IMR-90 (cell line): ENCODE measurements at regions not wholly inside any gene's neighbourhood (a gene's known extent, or its start where the extent isn't known, plus 50 kb on each side); places are given as distances from the start of the nearest gene placed in this dataset.

Experiments
- ATAC-seq: fragments of 200-7000 bp; cut with Tn5 transposase; 2 replicates; pipeline ENCODE4 v1.9.1; 2020; ENCODE audit warnings: low read depth, mild to moderate bottlenecking, moderate library complexity
- BruUV-seq: library from RNA; stranded (reverse); fragments of 400-500 nt; replicated peaks from 2 replicates; lab custom pipeline; 2021; lab: Mats Ljungman, UMichigan
- CTCF ChIA-PET: fragments of 300-600 bp; formaldehyde crosslinking; extraction: SDS; loops from one replicate; lab custom pipeline; 2021; ENCODE audit warnings: antibody characterized with exemption; lab: Yijun Ruan, JAX
- POLR2A ChIA-PET: fragments of 300-600 bp; sonication (Branson Sonifier 250); formaldehyde crosslinking; loops from one replicate; lab custom pipeline; 2022; ENCODE audit warnings: antibody characterized with exemption; ENCODE audit not compliant: unreplicated experiment; lab: Charles Lee
- DNase-seq: peaks from one replicate; pipeline ENCODE4 v3.0.0; 2013
- H2AFZ ChIP-seq: replicated peaks from 2 replicates; pipeline ENCODE3; 2013; ENCODE audit warnings: low read length, mild to moderate bottlenecking; ENCODE audit not compliant: poor library complexity
- H2AK5ac ChIP-seq: 2 replicates; pipeline ENCODE4 v1.6.1; 2013; ENCODE audit warnings: low read depth, low read length, inconsistent platforms
- H2AK9ac ChIP-seq: replicated peaks from 2 replicates; pipeline ENCODE3; 2013; ENCODE audit warnings: mild to moderate bottlenecking, low read depth, low read length, moderate library complexity; ENCODE audit not compliant: poor library complexity
- H2BK120ac ChIP-seq: 2 replicates; pipeline ENCODE4 v1.6.1; 2013; ENCODE audit warnings: low read depth, low read length, inconsistent platforms
- H2BK15ac ChIP-seq: 3 replicates; pipeline ENCODE4 v1.6.1; 2013; ENCODE audit warnings: low read depth, low read length, inconsistent platforms
- H2BK20ac ChIP-seq: 2 replicates; pipeline ENCODE4 v1.6.1; 2013; ENCODE audit warnings: low read depth, mild to moderate bottlenecking, inconsistent platforms, low read length, moderate library complexity
- H2BK5ac ChIP-seq: 2 replicates; pipeline ENCODE4 v1.6.1; 2013; ENCODE audit warnings: mild to moderate bottlenecking, low read depth, low read length, inconsistent platforms; ENCODE audit not compliant: poor library complexity, severe bottlenecking
- H3K14ac ChIP-seq: replicated peaks from 2 replicates; pipeline ENCODE4 v1.6.1; 2013; ENCODE audit warnings: low read depth, low read length, inconsistent platforms
- H3K18ac ChIP-seq: 2 replicates; pipeline ENCODE4 v1.6.1; 2013; ENCODE audit warnings: low read depth, low read length, control low read depth
- H3K23ac ChIP-seq: 2 replicates; pipeline ENCODE4 v1.6.1; 2013; ENCODE audit warnings: low read depth, low read length, inconsistent platforms
- H3K27ac ChIP-seq: 2 replicates; pipeline ENCODE4 v1.5.1; 2013; ENCODE audit warnings: mild to moderate bottlenecking, control low read depth, low read length; ENCODE audit not compliant: insufficient read depth
- H3K27me3 ChIP-seq: 2 replicates; pipeline ENCODE4 v1.6.1; 2013; ENCODE audit warnings: low read length; ENCODE audit not compliant: control insufficient read depth, insufficient read depth
- H3K36me3 ChIP-seq: 2 replicates; pipeline ENCODE4 v1.6.1; 2013; ENCODE audit warnings: low read length, mixed read lengths; ENCODE audit not compliant: control insufficient read depth, insufficient read depth
- H3K4ac ChIP-seq: 2 replicates; pipeline ENCODE4 v1.6.1; 2013; ENCODE audit warnings: low read depth, low read length, inconsistent platforms
- H3K4me1 ChIP-seq: 2 replicates; pipeline ENCODE4 v1.6.1; 2013; ENCODE audit warnings: low read length, mixed read lengths; ENCODE audit not compliant: control insufficient read depth, insufficient read depth
- H3K4me2 ChIP-seq: 2 replicates; pipeline ENCODE4 v1.6.1; 2013; ENCODE audit warnings: low read depth, mild to moderate bottlenecking, control low read depth, low read length, moderate library complexity
- H3K4me3 ChIP-seq: 2 replicates; pipeline ENCODE4 v1.5.1; 2013; ENCODE audit warnings: low read depth, mild to moderate bottlenecking, control low read depth, low read length, moderate library complexity; ENCODE audit not compliant: insufficient read depth
- H3K56ac ChIP-seq: 2 replicates; pipeline ENCODE4 v1.6.1; 2013; ENCODE audit warnings: low read length, inconsistent platforms; ENCODE audit not compliant: insufficient read depth; ENCODE audit errors: extremely low read depth
- H3K79me1 ChIP-seq, 2 experiments: 2 replicates each; pipeline ENCODE4 v1.6.1; 2013; ENCODE audit warnings: low read length in 2 of 2, inconsistent platforms in 1 of 2, low read depth in 1 of 2
- H3K9ac ChIP-seq: 2 replicates; pipeline ENCODE4 v1.6.1; 2013; ENCODE audit warnings: low read depth, low read length, control low read depth
- H3K9me1 ChIP-seq: 2 replicates; pipeline ENCODE4 v1.6.1; 2013; ENCODE audit warnings: low read length, inconsistent platforms; ENCODE audit not compliant: insufficient read depth
- H3K9me3 ChIP-seq: 2 replicates; pipeline ENCODE4 v1.6.1; 2013; ENCODE audit warnings: low read length; ENCODE audit not compliant: control insufficient read depth, insufficient read depth
- H4K20me1 ChIP-seq: 2 replicates; pipeline ENCODE4 v1.6.1; 2013; ENCODE audit warnings: low read length, inconsistent platforms; ENCODE audit not compliant: insufficient read depth
- H4K5ac ChIP-seq: 2 replicates; pipeline ENCODE4 v1.6.1; 2013; ENCODE audit warnings: mild to moderate bottlenecking, low read depth, low read length, control low read depth
- H4K8ac ChIP-seq, 2 experiments: 2 replicates each; pipeline ENCODE4 v1.6.1; 2013; ENCODE audit warnings: low read depth in 2 of 2, low read length in 2 of 2, control low read depth in 1 of 2, inconsistent platforms in 1 of 2
- H4K91ac ChIP-seq: 2 replicates; pipeline ENCODE4 v1.6.1; 2013; ENCODE audit warnings: low read depth, low read length, inconsistent platforms; ENCODE audit not compliant: insufficient read depth
- BHLHE40 ChIP-seq: fragments of 150-350 bp; IDR thresholded peaks from 2 replicates; pipeline ENCODE4 v1.6.1; 2016; ENCODE audit warnings: mild to moderate bottlenecking, low read depth, low read length
- CEBPB ChIP-seq: IDR thresholded peaks from 2 replicates; pipeline ENCODE4 v1.6.1; 2012; ENCODE audit warnings: low read depth, low read length, improper control_type of control experiment
- CHD1 ChIP-seq: IDR thresholded peaks from 2 replicates; pipeline ENCODE4 v1.6.1; 2012; ENCODE audit warnings: low read depth, low read length, improper control_type of control experiment
- MAFK ChIP-seq: IDR thresholded peaks from 2 replicates; pipeline ENCODE4 v1.6.1; 2012; ENCODE audit warnings: low read depth, low read length, improper control_type of control experiment
- MAZ ChIP-seq: IDR thresholded peaks from 2 replicates; pipeline ENCODE4 v1.6.1; 2012; ENCODE audit warnings: low read depth, mild to moderate bottlenecking, low read length, improper control_type of control experiment, moderate library complexity, borderline replicate concordance
- NFE2L2 ChIP-seq: fragments of 150-350 bp; IDR thresholded peaks from 2 replicates; pipeline ENCODE4 v1.6.1; 2016; ENCODE audit warnings: low read depth, mild to moderate bottlenecking, low read length
- POLR2A ChIP-seq: IDR thresholded peaks from 2 replicates; pipeline ENCODE4 v1.6.1; 2012; ENCODE audit warnings: mild to moderate bottlenecking, low read depth, low read length
- RAD21 ChIP-seq: IDR thresholded peaks from 2 replicates; pipeline ENCODE4 v1.6.1; 2012; ENCODE audit warnings: low read length, improper control_type of control experiment
- RCOR1 ChIP-seq: IDR thresholded peaks from 2 replicates; pipeline ENCODE4 v1.6.1; 2012; ENCODE audit warnings: mild to moderate bottlenecking, low read length, improper control_type of control experiment; ENCODE audit not compliant: insufficient replicate concordance
- RFX5 ChIP-seq: IDR thresholded peaks from 2 replicates; pipeline ENCODE4 v1.8.0; 2012; ENCODE audit warnings: low read depth, mild to moderate bottlenecking, low read length, moderate library complexity
- SMC3 ChIP-seq: fragments of 150-350 bp; IDR thresholded peaks from 2 replicates; pipeline ENCODE4 v1.6.1; 2016; ENCODE audit warnings: low read depth, mild to moderate bottlenecking, antibody characterized with exemption, low read length, moderate library complexity
- WGBS, 2 experiments: methylation state at CpG; one replicate each; pipeline versions ENCODE4 v1.1.5 to v1.1.7; 2013; ENCODE audit warnings: missing lambda C conversion rate in 2 of 2; ENCODE audit not compliant: insufficient read length in 1 of 2; ENCODE audit errors: extremely low coverage in 2 of 2; 5-methylcytosine and 5-hydroxymethylcytosine counted together
- dilution Hi-C: fragments of 300-500 bp; cut with HindIII; formaldehyde crosslinking; loops from one replicate; pipeline ENCODE4 v1.14.3; 2018; ENCODE audit warnings: low sequenced_read_pairs; ENCODE audit not compliant: unreplicated experiment
- in situ Hi-C: fragments of 300-500 bp; cut with MboI; formaldehyde crosslinking; loops from 3 replicates; pipeline ENCODE4 v1.14.3; 2019; ENCODE audit warnings: low sequenced_read_pairs, inconsistent platforms, mixed read lengths
- intact Hi-C: fragments of 100-400 bp; cut with micrococcal nuclease; formaldehyde crosslinking; loops from 2 replicates; pipeline ENCODE4 v1.10.0; 2022
- TF ChIP-seq, protein P1 (sequence below): fragments of 150-350 bp; IDR thresholded peaks from 2 replicates; pipeline ENCODE4 v1.6.1; 2016; ENCODE audit warnings: low read depth, mild to moderate bottlenecking, low read length, moderate library complexity, borderline replicate concordance
- TF ChIP-seq, protein P2 (sequence below): fragments of 150-350 bp; IDR thresholded peaks from 2 replicates; pipeline ENCODE4 v1.6.1; 2017; ENCODE audit warnings: mild to moderate bottlenecking, antibody characterized with exemption, low read length, low read depth

DNA sequence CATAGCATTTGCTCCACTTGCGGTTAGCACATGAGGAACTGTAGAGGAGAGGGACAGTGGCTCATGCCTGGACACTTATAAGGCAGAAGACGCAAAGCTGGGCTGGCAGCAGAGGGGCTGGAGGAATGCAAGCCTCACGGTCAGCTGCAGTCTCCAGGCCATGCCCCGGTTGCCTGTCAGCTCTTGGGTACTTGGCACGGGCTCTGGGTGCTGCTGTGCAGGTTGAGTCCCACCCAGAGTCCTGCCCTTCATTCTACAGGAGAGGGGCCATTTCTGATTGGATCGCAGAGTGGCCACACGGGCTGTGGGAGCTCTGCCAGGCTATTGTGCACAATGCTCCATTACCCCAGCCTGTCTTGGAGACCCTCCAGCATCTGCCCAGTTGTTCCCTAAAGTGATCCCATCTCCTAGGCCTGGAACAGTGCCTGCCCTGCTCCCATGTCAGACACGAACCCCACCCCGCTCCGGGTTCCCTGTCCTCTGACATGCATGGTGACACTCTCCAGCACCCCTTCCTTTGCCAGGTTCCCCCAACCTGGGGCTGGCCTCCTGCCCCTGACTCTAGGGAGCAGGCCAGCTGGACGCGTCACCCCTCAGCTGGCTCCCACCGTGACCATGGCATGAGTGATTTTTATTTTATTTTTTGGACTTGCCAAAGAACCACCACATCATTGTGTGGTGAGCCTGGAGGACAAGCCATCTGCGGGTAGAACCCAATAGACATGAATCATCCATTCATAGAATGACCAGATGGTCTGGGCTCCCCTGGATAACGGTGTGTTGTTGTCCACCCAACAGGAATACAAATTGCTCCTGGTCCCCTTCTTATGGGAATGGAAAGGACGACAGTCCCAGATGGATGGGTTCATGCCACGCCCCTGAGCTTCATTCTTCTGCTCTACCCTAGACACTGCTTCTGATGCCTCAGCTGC, 51.0 kb upstream of the KLF13 start (continued):
- no peak for TF ChIP-seq RCOR1

DNA sequence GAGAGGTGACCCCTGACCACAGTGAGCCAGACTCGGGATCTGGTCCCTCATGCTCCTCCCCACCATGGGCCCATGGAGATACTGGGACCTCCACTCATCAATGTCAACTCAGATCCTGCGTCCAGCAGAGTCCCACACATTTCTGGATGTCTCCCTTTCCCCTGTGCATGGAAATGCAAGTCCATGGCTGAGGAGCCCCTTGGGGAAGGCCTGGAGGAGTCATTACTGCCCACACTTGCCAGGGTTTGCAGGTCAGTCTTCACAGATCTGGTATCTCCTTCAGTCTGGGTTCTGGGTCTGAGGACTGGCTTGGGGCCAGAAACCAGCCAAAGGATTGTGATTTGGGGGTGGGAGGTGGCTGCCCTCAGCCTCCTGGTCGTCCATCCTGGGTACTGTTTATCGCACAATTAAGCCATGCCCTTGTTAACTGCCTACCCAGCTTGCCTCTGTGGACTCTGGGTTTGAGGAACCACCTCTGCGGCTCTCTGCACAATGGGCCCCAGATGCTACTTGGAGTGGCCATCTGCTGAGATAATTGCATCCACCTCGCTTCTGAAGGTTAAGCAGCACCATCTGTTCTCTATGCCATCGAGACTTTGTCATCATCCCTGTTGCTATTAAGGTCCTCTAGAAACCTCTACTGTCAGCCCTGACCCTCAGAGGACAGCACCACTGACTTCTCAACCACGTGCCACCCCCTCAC, 49.9 kb upstream of the KLF13 start:
- no peak overlapping the region for H2AFZ ChIP-seq
- no peak overlapping the region for H3K18ac ChIP-seq
- no peak overlapping the region for H3K9ac ChIP-seq
- WGBS, 2 experiments, result 38% methylated on average over 2 of the region's 8 CpGs; no CpG with 5 or more reads in 1 of the 2 experiments
- no peak overlapping the region for H3K4ac ChIP-seq
- no peak overlapping the region for H3K14ac ChIP-seq
- H3K4me2 ChIP-seq, result no peak overlapping the region
- POLR2A ChIA-PET, result no interaction called here
- DNase-seq, result no peak
- peaks cover 14% of the 10 kb centered on the region for H3K27me3 ChIP-seq
- no peaks in the 10 kb centered on the region for H3K79me1 ChIP-seq
- no peak overlapping the region for H4K91ac ChIP-seq
- H2BK15ac ChIP-seq, result no peak overlapping the region
- H2BK20ac ChIP-seq, result no peak overlapping the region
- dilution Hi-C loops, result no loop called here
- H3K4me1 ChIP-seq, result no peaks in the 10 kb centered on the region
- H3K9me1 ChIP-seq, result no peaks in the 10 kb centered on the region
- TF ChIP-seq BHLHE40, result no peak
- no peak for TF ChIP-seq POLR2A
- TF ChIP-seq RCOR1, result no peak
- TF ChIP-seq MAZ, result no peak
- no peak for TF ChIP-seq NFE2L2
- no peak for TF ChIP-seq SMC3
- TF ChIP-seq CEBPB, result no peak
- TF ChIP-seq MAFK, result no peak
- no peak for TF ChIP-seq CHD1
- TF ChIP-seq, protein P1, sequence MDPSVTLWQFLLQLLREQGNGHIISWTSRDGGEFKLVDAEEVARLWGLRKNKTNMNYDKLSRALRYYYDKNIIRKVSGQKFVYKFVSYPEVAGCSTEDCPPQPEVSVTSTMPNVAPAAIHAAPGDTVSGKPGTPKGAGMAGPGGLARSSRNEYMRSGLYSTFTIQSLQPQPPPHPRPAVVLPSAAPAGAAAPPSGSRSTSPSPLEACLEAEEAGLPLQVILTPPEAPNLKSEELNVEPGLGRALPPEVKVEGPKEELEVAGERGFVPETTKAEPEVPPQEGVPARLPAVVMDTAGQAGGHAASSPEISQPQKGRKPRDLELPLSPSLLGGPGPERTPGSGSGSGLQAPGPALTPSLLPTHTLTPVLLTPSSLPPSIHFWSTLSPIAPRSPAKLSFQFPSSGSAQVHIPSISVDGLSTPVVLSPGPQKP, result no peak
- TF ChIP-seq, protein P2, sequence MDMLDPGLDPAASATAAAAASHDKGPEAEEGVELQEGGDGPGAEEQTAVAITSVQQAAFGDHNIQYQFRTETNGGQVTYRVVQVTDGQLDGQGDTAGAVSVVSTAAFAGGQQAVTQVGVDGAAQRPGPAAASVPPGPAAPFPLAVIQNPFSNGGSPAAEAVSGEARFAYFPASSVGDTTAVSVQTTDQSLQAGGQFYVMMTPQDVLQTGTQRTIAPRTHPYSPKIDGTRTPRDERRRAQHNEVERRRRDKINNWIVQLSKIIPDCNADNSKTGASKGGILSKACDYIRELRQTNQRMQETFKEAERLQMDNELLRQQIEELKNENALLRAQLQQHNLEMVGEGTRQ, result no peak
- no peak for TF ChIP-seq RFX5
- no peak for TF ChIP-seq RAD21
- H2AK5ac ChIP-seq, result no peak overlapping the region
- no peak overlapping the region for H4K8ac ChIP-seq
- H3K23ac ChIP-seq, result no peak overlapping the region
- intact Hi-C loops, result no loop called here
- BruUV-seq, result no TSS peak
- CTCF ChIA-PET, result no interaction called here
- no peak overlapping the region for H2AK9ac ChIP-seq
- no peaks in the 10 kb centered on the region for H4K20me1 ChIP-seq
- H3K27ac ChIP-seq, result no peak overlapping the region
- no peaks in the 10 kb centered on the region for H3K9me3 ChIP-seq
- H3K56ac ChIP-seq, result no peak overlapping the region
- no peak overlapping the region for H3K4me3 ChIP-seq
- H4K5ac ChIP-seq, result no peak overlapping the region
- in situ Hi-C loops, result loop anchor here (5.0 kb wide), 1 partner anchor 49 kb away; no protein-coding TSS in a partner anchor
- no peaks in the 10 kb centered on the region for H3K36me3 ChIP-seq
- no peak overlapping the region for H2BK5ac ChIP-seq
- no peak overlapping the region for H2BK120ac ChIP-seq
- no peak for ATAC-seq
